ENCODE measurements at regions not wholly inside any gene's neighbourhood (a gene's known extent, or its start where the extent isn't known, plus 50 kb on each side); places are given as distances from the start of the nearest gene placed in this dataset.
"Not testable (repeated sequence)": the region's sequence is repeated elsewhere in the genome, so short reads cannot be mapped to it uniquely, and the experiment has no call there.

DNA sequence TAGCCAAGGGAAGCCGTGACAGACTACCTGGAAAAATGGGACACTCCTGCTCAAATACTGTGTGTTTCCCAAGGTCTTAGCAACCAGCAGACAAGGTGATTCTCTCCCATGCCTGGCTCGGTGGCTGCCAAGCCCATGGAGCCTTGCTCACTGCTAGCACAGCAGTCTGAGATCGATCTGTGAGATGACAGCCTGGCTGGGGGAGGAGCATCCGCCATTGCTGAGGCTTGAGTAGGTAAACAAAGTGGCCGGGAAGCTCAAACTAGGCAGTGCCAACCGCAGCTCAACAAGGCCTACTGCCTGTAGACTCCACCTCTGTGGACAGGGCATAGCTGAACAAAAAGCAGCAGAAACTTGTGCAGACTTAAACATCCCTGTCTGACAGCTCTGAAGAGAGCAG is 137.0 kb downstream of the USP46 start:
- DNase-seq (ENCODE audit: low spot score): not testable (repeated sequence)

DNA sequence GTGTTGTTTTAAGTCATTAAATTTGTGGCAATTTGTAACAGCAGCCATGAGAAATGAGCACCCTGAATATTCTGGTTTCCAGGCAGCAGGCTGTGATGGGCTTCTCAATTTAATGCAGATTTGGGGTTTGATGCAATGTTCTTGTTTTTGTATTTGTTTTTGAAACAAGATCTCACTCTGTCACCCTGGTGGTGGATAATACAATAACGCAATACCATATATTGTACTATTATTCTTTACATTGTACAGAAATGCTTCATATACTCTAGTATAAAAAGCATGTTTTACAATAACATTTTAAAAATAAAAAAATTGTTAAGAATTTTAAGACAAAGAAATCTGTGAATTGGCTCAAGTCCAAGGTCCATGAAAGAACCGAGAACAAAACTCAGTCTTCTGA is 129.1 kb downstream of the USP46 start:
- no peak for DNase-seq (ENCODE audit: low spot score)

DNA sequence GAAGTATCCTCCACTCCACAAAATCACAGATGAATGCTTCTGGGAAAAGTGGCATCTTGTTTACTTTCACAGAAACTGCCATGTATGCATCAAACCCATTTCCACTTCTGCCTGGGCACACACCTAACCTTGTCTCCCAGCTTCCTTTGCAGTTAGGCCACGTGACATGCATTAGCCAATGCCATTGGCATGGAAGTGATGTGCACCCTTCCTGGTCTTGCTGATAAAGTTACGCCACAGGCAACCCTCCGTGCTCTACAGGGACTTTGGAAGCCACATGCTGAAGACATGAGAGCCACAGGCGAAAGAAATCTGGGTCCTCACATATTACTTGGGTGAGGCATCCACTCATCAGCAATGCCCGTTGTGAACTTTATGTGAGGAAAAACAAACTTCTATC is 123.3 kb downstream of the USP46 start:
- no peak for DNase-seq (ENCODE audit: low spot score)

Measured in hematopoietic multipotent progenitor cell treated with erythropoietin and hydrocortisone succinate and interleukin-3 and kit ligand, for 17 days (in vitro differentiated cells).